NOMO-1 treated with dmso at 0.1 percent for 144 hours (cell line): ENCODE measurements at regions not wholly inside any gene's neighbourhood (a gene's known extent, or its start where the extent isn't known, plus 50 kb on each side); places are given as distances from the start of the nearest gene placed in this dataset.

Source experiments
- DNase-seq: peaks from one replicate; lab custom pipeline; 2025; ENCODE audit not compliant: unreplicated experiment; lab: John Stamatoyannopoulos, UW

DNA sequence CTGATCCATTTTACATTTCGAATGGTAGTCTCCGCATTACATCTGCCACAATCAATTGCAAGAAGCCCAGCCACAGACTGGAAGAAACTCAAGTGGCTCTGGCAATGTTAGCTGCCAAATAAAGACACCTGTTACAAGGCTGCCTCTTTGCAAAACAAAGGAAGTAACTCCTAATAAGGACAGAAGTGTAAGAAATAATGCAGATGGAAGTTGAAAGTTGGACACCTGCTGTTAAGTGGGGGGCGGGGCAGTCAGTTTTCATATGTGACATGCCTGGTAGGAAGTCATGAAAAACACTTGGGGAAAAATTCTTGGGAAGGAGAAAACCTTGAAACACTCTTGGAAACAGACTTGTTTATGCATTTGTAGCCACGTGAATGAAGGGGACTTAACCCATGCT lies 54.1 kb upstream of the ATP2C1 start:
- no peak for DNase-seq

DNA sequence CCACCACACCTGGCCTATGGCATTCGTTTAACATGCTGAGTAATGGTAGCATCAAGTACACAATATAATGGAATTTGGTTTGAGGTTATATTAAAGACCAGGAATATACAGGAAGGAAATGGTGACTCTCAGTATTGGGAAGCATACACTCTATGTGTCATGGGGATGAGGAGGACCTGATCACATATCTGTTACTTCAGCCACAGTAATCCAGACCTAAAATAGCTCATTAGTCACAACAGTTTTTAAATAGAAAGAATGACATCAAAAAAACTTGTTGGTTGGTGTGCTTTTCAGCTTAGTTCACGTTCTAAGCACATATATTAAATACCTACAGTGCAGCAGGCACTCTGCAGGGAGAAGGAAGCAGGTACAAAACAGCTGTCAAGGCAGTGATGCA lies 52.5 kb upstream of the ATP2C1 start:
- DNase-seq, result no peak

DNA sequence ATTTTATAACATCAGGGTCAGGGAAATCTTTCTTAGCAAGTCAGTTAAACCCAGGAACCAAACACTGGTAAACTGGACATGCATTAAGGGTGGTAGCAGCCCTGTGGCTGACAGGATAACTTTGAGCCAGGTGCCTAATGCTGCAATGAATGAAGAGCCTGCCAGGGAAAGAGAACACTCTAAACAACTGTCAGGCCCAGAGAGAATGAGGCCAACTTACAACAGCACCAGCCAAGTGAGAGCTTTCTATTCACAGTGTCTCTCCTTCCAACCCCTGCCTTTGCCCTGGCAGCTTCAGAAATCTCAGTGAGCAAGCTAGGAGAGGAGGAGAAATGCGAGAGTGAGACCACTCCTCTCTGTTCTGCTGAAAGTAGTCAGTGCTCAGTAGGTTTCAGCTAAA lies 50.4 kb upstream of the ATP2C1 start:
- no peak for DNase-seq
